ENCODE measurements at regions not wholly inside any gene's neighbourhood (a gene's known extent, or its start where the extent isn't known, plus 50 kb on each side); places are given as distances from the start of the nearest gene placed in this dataset.

- no peak overlapping the region for H2AFZ ChIP-seq (ENCODE audit: low read depth)
- POLR2A ChIA-PET: no interaction called here
- no peak overlapping the region for H3K4me3 ChIP-seq (ENCODE audit: low read depth in 2 of 2, low read length in 1 of 2)
- no peak overlapping the region for H3K9ac ChIP-seq
- 65% methylated on average over 4 of the region's 4 CpGs for WGBS (ENCODE audit: low lambda C conversion rate)
- H3K9me3 ChIP-seq: no peaks in the 10 kb centered on the region
- DNase-seq: no peak
- no peaks in the 10 kb centered on the region for H3F3A ChIP-seq (replicated peaks; ENCODE audit: insufficient read depth)
- H3K79me2 ChIP-seq (ENCODE audit: insufficient read depth): no peaks in the 10 kb centered on the region
- H3K36me3 ChIP-seq (replicated peaks in 1 of 2; ENCODE audit: control insufficient read depth in 1 of 2, insufficient read depth in 2 of 2, low read length in 1 of 2): no peaks in the 10 kb centered on the region
- CTCF ChIA-PET: interaction anchor here (1.1 to 1.5 kb wide), 3 partner anchors 11 to 482 kb away, joined by 3 to 5 read pairs (median 4); no protein-coding TSS in a partner anchor
- H3K9me2 ChIP-seq: no peaks in the 10 kb centered on the region
- no peaks in the 10 kb centered on the region; a peak in 1 of 4 replicates for H3K4me1 ChIP-seq (ENCODE audit: control insufficient read depth in 1 of 2, insufficient read depth in 2 of 2, low read depth in 1 of 2, low read length in 1 of 2)
- no peaks in the 10 kb centered on the region; the same call in 1 of the 2 replicates for H3K27me3 ChIP-seq (ENCODE audit: insufficient read depth)
- no peak overlapping the region for H3K27ac ChIP-seq (ENCODE audit: low read depth in 2 of 2, low read length in 1 of 2)
- H4K20me1 ChIP-seq (ENCODE audit: insufficient read depth): no peaks in the 10 kb centered on the region
- no peak overlapping the region for H3K4me2 ChIP-seq
- TF ChIP-seq PBX3 (IDR thresholded peaks at IDR 0.05): no peak
- no peak for TF ChIP-seq CTCF (IDR thresholded peaks at IDR 0.05)
- TF ChIP-seq CHD2 (IDR thresholded peaks at IDR 0.05; ENCODE audit: low read length, partially characterized antibody): no peak
- no peak for TF ChIP-seq RCOR1 (IDR thresholded peaks at IDR 0.05; ENCODE audit: low read length)
- TF ChIP-seq MAX (IDR thresholded peaks at IDR 0.05; ENCODE audit: low read depth): no peak
- no peak for TF ChIP-seq TAF1 (IDR thresholded peaks at IDR 0.05; ENCODE audit: borderline replicate concordance, low read depth, low read length)
- no peak for TF ChIP-seq NRF1 (IDR thresholded peaks at IDR 0.05; ENCODE audit: low read depth, low read length)
- TF ChIP-seq EZH2phosphoT487 (IDR thresholded peaks at IDR 0.05; ENCODE audit: borderline replicate concordance, low read depth): no peak
- no peak for TF ChIP-seq FOSL2 (IDR thresholded peaks at IDR 0.05; ENCODE audit: borderline replicate concordance, low read depth)
- no peak for TF ChIP-seq REST (IDR thresholded peaks at IDR 0.05; ENCODE audit: low read depth, low read length)
- TF ChIP-seq USF2 (IDR thresholded peaks at IDR 0.05; ENCODE audit: borderline replicate concordance, low read depth, low read length): no peak
- no peak for TF ChIP-seq JUND (IDR thresholded peaks at IDR 0.05)
- TF ChIP-seq GABPA (IDR thresholded peaks at IDR 0.05; ENCODE audit: low read depth): no peak
- TF ChIP-seq SMC3 (IDR thresholded peaks at IDR 0.05; ENCODE audit: low read depth, low read length): no peak
- TF ChIP-seq ZBTB33 (IDR thresholded peaks at IDR 0.05; ENCODE audit: borderline replicate concordance, low read depth): no peak
- no peak for TF ChIP-seq YY1 (IDR thresholded peaks at IDR 0.05; ENCODE audit: low read depth)
- no peak for TF ChIP-seq TCF12 (IDR thresholded peaks at IDR 0.05)
- no peak for TF ChIP-seq RAD21 (IDR thresholded peaks at IDR 0.05; ENCODE audit: low read length)
- no peak for TF ChIP-seq TEAD4 (IDR thresholded peaks at IDR 0.05; ENCODE audit: borderline replicate concordance, insufficient read depth)
These were observed 66.8 kb upstream of the UCN3 start for GRCh38 chr10:5297996-5298395.

Data from SK-N-SH (cell line).